ENCODE measurements at regions not wholly inside any gene's neighbourhood (a gene's known extent, or its start where the extent isn't known, plus 50 kb on each side); places are given as distances from the start of the nearest gene placed in this dataset.
A peak's percentile ranks its signal among the peaks of the same experiment; 100 is the strongest.
"Not testable (repeated sequence)": the region's sequence is repeated elsewhere in the genome, so short reads cannot be mapped to it uniquely, and the experiment has no call there.

GRCh38 chr2:41180387-41180786, 728.5 kb upstream of the SLC8A1 start:
- DNase-seq: no peak

- no peak for DNase-seq
Observed at GRCh38 chr2:41182961-41183360, 731.1 kb upstream of the SLC8A1 start.

- DNase-seq: no peak
Observed at GRCh38 chr2:41187376-41188122, 735.7 kb upstream of the SLC8A1 start.

GRCh38 chr2:41194230-41194629, 742.3 kb upstream of the SLC8A1 start:
- peak; percentile 58 for DNase-seq

GRCh38 chr2:41197781-41198180, 745.9 kb upstream of the SLC8A1 start:
- peak; percentile 3 for DNase-seq

GRCh38 chr2:41199334-41199733, 747.4 kb upstream of the SLC8A1 start:
- no peak for DNase-seq

GRCh38 chr2:41204315-41204714, 752.4 kb upstream of the SLC8A1 start:
- no peak for DNase-seq

GRCh38 chr2:41206004-41206403, 754.1 kb upstream of the SLC8A1 start:
- DNase-seq: no peak

GRCh38 chr2:41207578-41207977, 755.7 kb upstream of the SLC8A1 start:
- DNase-seq: no peak

- DNase-seq: not testable (repeated sequence)
Observed at GRCh38 chr2:41210030-41210429, 758.1 kb upstream of the SLC8A1 start.

- no peak for DNase-seq
Observed at GRCh38 chr2:41216978-41217377, 765.1 kb upstream of the SLC8A1 start.

GRCh38 chr2:41222593-41222992, 770.7 kb upstream of the SLC8A1 start:
- DNase-seq: no peak

GRCh38 chr2:41234093-41234492, 782.2 kb upstream of the SLC8A1 start:
- no peak for DNase-seq

- DNase-seq: no peak
Observed at GRCh38 chr2:41241325-41242000, 789.6 kb upstream of the SLC8A1 start.

- DNase-seq: no peak
Observed at GRCh38 chr2:41242001-41242331, 790.1 kb upstream of the SLC8A1 start.

- DNase-seq: no peak
Observed at GRCh38 chr2:41267929-41268659, 779.7 kb upstream of the PKDCC start.

GRCh38 chr2:41283079-41283775, 764.6 kb upstream of the PKDCC start:
- DNase-seq: peak; percentile 31

GRCh38 chr2:41293491-41293890, 754.3 kb upstream of the PKDCC start:
- no peak for DNase-seq

GRCh38 chr2:41294331-41294730, 753.5 kb upstream of the PKDCC start:
- DNase-seq: peak; percentile 19

- no peak for DNase-seq
Observed at GRCh38 chr2:41313082-41313481, 734.7 kb upstream of the PKDCC start.

GRCh38 chr2:41314511-41315070, 733.2 kb upstream of the PKDCC start:
- no peak for DNase-seq

GRCh38 chr2:41319437-41319836, 728.4 kb upstream of the PKDCC start:
- DNase-seq: no peak

- no peak for DNase-seq
Observed at GRCh38 chr2:41320491-41320890, 727.3 kb upstream of the PKDCC start.
